Sigmoid colon (tissue), 4 donors: ENCODE measurements at regions not wholly inside any gene's neighbourhood (a gene's known extent, or its start where the extent isn't known, plus 50 kb on each side); places are given as distances from the start of the nearest gene placed in this dataset.

Experiments used
- EP300 ChIP-seq, 4 donors: sonication (generic); formaldehyde crosslinking; IDR thresholded peaks; one replicate each; pipeline ENCODE4 v1.6.1; 2017; ENCODE audit warnings: antibody characterized with exemption in 4 of 4
- POLR2A ChIP-seq, 2 donors: fragments of 450-650 bp; IDR thresholded peaks; one replicate each; pipeline ENCODE4 v1.6.1; 2016; ENCODE audit warnings: antibody characterized with exemption in 2 of 2, mild to moderate bottlenecking in 2 of 2, moderate library complexity in 2 of 2
- POLR2AphosphoS5 ChIP-seq, 4 donors: sonication (generic); formaldehyde crosslinking; IDR thresholded peaks; one replicate each; pipeline ENCODE4 v1.6.1; 2017; ENCODE audit warnings: antibody characterized with exemption in 4 of 4
- TF ChIP-seq, protein P1 (sequence below), 4 experiments: fragments of 450-650 bp in 3 of 4; fragments of 200-600 bp in 1 of 4; IDR thresholded peaks; one replicate each; pipeline ENCODE4 v1.5.1; 2016 to 2019; ENCODE audit warnings: antibody characterized with exemption in 4 of 4, mild to moderate bottlenecking in 3 of 4, moderate library complexity in 2 of 4

DNA sequence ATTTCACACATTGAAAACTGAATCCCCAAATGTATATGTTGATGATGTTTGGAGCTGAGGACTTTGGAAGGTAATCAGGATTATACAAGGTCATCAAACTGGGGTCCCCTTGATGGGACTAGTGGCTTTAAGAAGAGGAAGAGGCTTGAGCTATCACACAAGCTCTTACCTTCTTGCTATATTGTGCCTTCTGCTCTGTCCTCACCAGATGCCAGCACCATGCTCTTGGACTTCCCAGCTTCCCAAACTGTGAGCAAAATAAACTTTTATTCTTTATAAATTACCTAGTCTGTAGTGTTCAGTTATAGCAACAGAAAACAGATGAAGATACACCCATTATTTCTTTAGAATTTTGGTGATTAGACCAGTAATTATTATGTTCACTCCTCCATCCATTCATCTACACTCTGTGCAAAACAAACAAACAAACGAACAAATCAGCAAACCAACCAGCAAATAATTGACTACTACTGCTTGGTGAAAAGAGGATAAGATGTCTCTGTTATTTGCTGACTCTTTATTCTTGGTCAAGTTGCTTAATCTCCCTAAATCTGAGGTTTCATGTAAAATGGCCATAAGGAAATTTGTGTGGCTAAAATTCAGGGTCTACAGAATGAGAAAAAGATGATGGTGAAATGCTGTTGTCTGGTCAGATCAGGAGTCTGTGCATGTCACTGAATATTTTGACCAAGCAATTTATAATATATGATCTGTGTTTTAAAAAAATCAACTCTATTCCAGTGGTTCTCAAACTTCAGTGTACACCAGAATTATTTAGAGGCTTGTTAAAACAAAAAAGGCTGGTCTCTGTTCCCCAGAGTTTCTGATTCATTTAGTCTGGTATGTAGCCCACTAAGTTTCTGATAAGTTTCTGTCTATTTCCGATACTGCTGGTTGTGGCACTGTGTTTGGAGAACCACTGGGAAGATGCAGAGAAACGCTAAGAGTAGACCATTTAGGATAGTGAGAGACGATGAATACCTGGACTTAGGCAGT, 854.1 kb downstream of the MAT2B start:
- TF ChIP-seq, protein P1, sequence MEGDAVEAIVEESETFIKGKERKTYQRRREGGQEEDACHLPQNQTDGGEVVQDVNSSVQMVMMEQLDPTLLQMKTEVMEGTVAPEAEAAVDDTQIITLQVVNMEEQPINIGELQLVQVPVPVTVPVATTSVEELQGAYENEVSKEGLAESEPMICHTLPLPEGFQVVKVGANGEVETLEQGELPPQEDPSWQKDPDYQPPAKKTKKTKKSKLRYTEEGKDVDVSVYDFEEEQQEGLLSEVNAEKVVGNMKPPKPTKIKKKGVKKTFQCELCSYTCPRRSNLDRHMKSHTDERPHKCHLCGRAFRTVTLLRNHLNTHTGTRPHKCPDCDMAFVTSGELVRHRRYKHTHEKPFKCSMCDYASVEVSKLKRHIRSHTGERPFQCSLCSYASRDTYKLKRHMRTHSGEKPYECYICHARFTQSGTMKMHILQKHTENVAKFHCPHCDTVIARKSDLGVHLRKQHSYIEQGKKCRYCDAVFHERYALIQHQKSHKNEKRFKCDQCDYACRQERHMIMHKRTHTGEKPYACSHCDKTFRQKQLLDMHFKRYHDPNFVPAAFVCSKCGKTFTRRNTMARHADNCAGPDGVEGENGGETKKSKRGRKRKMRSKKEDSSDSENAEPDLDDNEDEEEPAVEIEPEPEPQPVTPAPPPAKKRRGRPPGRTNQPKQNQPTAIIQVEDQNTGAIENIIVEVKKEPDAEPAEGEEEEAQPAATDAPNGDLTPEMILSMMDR (IDR thresholded peaks at IDR 0.05): no peak
- no peak for TF ChIP-seq EP300 (IDR thresholded peaks at IDR 0.05)
- TF ChIP-seq POLR2A (IDR thresholded peaks at IDR 0.05): no peak
- no peak for TF ChIP-seq POLR2AphosphoS5 (IDR thresholded peaks at IDR 0.05)
